ENCODE measurements at regions not wholly inside any gene's neighbourhood (a gene's known extent, or its start where the extent isn't known, plus 50 kb on each side); places are given as distances from the start of the nearest gene placed in this dataset.

DNA sequence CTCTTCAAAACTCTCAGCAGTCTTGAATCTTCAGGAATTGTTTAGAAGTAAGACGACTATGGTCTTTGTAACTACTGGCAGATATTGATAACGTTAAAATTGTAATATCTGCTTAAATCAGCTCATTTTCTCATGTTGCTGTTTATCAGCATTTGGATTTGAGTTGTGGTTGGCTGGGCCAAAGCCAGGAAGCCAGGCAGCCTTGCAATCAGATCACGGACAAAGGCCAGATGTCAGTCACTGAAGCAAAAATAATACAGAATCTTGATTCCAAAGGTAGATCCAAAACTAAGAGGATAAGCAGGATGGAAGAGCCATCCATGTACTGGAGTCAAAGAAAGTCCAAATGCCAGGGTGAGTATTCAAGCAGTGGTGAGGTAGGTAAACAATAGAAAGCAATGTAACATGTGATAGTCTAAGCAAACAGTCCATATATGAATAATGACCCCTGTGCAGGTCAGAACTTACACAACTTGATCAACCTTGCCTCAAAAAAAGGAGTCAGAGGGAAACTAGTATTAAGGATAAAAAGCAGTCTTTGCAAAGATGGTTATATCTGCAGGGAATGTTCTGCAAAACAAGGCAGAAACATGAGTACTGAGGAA lies 95.8 kb upstream of the RAP1B start:
- ChIA-PET CTCF (no interaction called here), POLR2A (no interaction called here)
- no peak for TF ChIP-seq HDGF (IDR thresholded peaks at IDR 0.05; ENCODE audit: borderline replicate concordance)
- no peak for TF ChIP-seq ELF4 (IDR thresholded peaks at IDR 0.05)
- no peak for TF ChIP-seq NFRKB (IDR thresholded peaks at IDR 0.05)
- TF ChIP-seq FOXK2 (IDR thresholded peaks at IDR 0.05): no peak
- no peak for TF ChIP-seq ZNF384 (IDR thresholded peaks at IDR 0.05)
- no peak for TF ChIP-seq CTBP1 (IDR thresholded peaks at IDR 0.05; ENCODE audit: borderline replicate concordance)
- no peak for TF ChIP-seq LEF1 (IDR thresholded peaks at IDR 0.05; ENCODE audit: borderline replicate concordance)
- no peak for TF ChIP-seq FOXA1 (IDR thresholded peaks at IDR 0.05)
- no peak for TF ChIP-seq L3MBTL2 (conservative IDR thresholded peaks at IDR 0.05)
- TF ChIP-seq SP1 (IDR thresholded peaks at IDR 0.05): no peak
- no peak for TF ChIP-seq ARNT (IDR thresholded peaks at IDR 0.05)
- TF ChIP-seq BHLHE40 (IDR thresholded peaks at IDR 0.05; ENCODE audit: borderline replicate concordance): no peak
- no peak for TF ChIP-seq TARDBP (IDR thresholded peaks at IDR 0.05)
- TF ChIP-seq FOXM1 (IDR thresholded peaks at IDR 0.05; ENCODE audit: borderline replicate concordance): no peak
- no peak for TF ChIP-seq PKNOX1 (IDR thresholded peaks at IDR 0.05)
- no peak for TF ChIP-seq SUZ12 (IDR thresholded peaks at IDR 0.05)
- no peak for DNase-seq (ENCODE audit: extremely low spot score)

DNA sequence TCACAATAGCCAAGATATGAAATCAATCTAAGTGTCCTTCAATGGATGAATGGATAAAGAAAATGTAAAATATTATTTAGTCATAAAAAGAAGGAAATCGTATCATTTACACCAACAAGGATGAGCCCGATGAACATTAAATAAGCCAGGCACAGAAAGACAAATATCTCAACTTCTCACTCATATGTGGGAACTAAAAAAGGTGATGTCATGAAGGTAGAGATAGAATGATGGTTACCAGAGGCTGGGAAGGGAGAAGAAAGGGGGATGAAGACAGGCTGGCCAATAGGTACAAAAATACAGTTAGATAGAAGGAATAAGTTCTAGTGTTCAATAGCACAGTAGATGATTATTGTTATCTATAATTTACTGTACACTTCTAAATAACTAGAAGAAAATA lies 94.9 kb upstream of the RAP1B start:
- CTCF ChIA-PET: no interaction called here
- DNase-seq (ENCODE audit: extremely low spot score): no peak
- no peak for TF ChIP-seq ARNT (IDR thresholded peaks at IDR 0.05)
- no peak for TF ChIP-seq NFRKB (IDR thresholded peaks at IDR 0.05)
- no peak for TF ChIP-seq FOXM1 (IDR thresholded peaks at IDR 0.05; ENCODE audit: borderline replicate concordance)
- no peak for TF ChIP-seq SP1 (IDR thresholded peaks at IDR 0.05)
- TF ChIP-seq L3MBTL2 (conservative IDR thresholded peaks at IDR 0.05): no peak
- TF ChIP-seq ZNF384 (IDR thresholded peaks at IDR 0.05): no peak
- no peak for TF ChIP-seq CTBP1 (IDR thresholded peaks at IDR 0.05; ENCODE audit: borderline replicate concordance)
- no peak for TF ChIP-seq FOXK2 (IDR thresholded peaks at IDR 0.05)
- no peak for TF ChIP-seq PKNOX1 (IDR thresholded peaks at IDR 0.05)
- TF ChIP-seq HDGF (IDR thresholded peaks at IDR 0.05; ENCODE audit: borderline replicate concordance): no peak
- TF ChIP-seq FOXA1 (IDR thresholded peaks at IDR 0.05): no peak
- TF ChIP-seq SUZ12 (IDR thresholded peaks at IDR 0.05): no peak
- no peak for TF ChIP-seq BHLHE40 (IDR thresholded peaks at IDR 0.05; ENCODE audit: borderline replicate concordance)
- no peak for TF ChIP-seq TARDBP (IDR thresholded peaks at IDR 0.05)
- no peak for TF ChIP-seq ELF4 (IDR thresholded peaks at IDR 0.05)
- no peak for TF ChIP-seq LEF1 (IDR thresholded peaks at IDR 0.05; ENCODE audit: borderline replicate concordance)
- POLR2A ChIA-PET: no interaction called here

- no peak for DNase-seq (ENCODE audit: extremely low spot score)
- POLR2A ChIA-PET: no interaction called here
These were observed 89.3 kb upstream of the RAP1B start for GRCh38 chr12:68521321-68521839.

GRCh38 chr12:68521848-68522502 lies 88.7 kb upstream of the RAP1B start:
- no peak for DNase-seq (ENCODE audit: extremely low spot score)
- TF ChIP-seq LEF1 (IDR thresholded peaks at IDR 0.05; ENCODE audit: borderline replicate concordance): no peak
- TF ChIP-seq L3MBTL2 (conservative IDR thresholded peaks at IDR 0.05): no peak
- no peak for TF ChIP-seq NFRKB (IDR thresholded peaks at IDR 0.05)
- TF ChIP-seq ARNT (IDR thresholded peaks at IDR 0.05): no peak
- TF ChIP-seq ZNF384 (IDR thresholded peaks at IDR 0.05): no peak
- TF ChIP-seq FOXK2 (IDR thresholded peaks at IDR 0.05): no peak
- no peak for TF ChIP-seq TARDBP (IDR thresholded peaks at IDR 0.05)
- no peak for TF ChIP-seq SP1 (IDR thresholded peaks at IDR 0.05)
- no peak for TF ChIP-seq BHLHE40 (IDR thresholded peaks at IDR 0.05; ENCODE audit: borderline replicate concordance)
- TF ChIP-seq SUZ12 (IDR thresholded peaks at IDR 0.05): no peak
- no peak for TF ChIP-seq FOXA1 (IDR thresholded peaks at IDR 0.05)
- no peak for TF ChIP-seq ELF4 (IDR thresholded peaks at IDR 0.05)
- no peak for TF ChIP-seq CTBP1 (IDR thresholded peaks at IDR 0.05; ENCODE audit: borderline replicate concordance)
- TF ChIP-seq PKNOX1 (IDR thresholded peaks at IDR 0.05): no peak
- no peak for TF ChIP-seq HDGF (IDR thresholded peaks at IDR 0.05; ENCODE audit: borderline replicate concordance)
- TF ChIP-seq FOXM1 (IDR thresholded peaks at IDR 0.05; ENCODE audit: borderline replicate concordance): no peak
- POLR2A ChIA-PET: no interaction called here
- CTCF ChIA-PET: interaction anchor here (1.0 kb wide), 1 partner anchor 1166 kb away, joined by 4 read pairs; no protein-coding TSS in a partner anchor

More at GRCh38 chr12:68521321-68521839, 89.3 kb upstream of the RAP1B start:
- TF ChIP-seq FOXK2 (IDR thresholded peaks at IDR 0.05): no peak
- CTCF ChIA-PET: interaction anchor here (1.0 kb wide), 1 partner anchor 1165 kb away, joined by 4 read pairs; no protein-coding TSS in a partner anchor

- CTCF ChIA-PET: no interaction called here
- no peak for DNase-seq (ENCODE audit: extremely low spot score)
- POLR2A ChIA-PET: no interaction called here
- no peak for TF ChIP-seq FOXK2 (IDR thresholded peaks at IDR 0.05)
- no peak for TF ChIP-seq ZNF384 (IDR thresholded peaks at IDR 0.05)
- no peak for TF ChIP-seq FOXA1 (IDR thresholded peaks at IDR 0.05)
- no peak for TF ChIP-seq PKNOX1 (IDR thresholded peaks at IDR 0.05)
- TF ChIP-seq SP1 (IDR thresholded peaks at IDR 0.05): no peak
- TF ChIP-seq L3MBTL2 (conservative IDR thresholded peaks at IDR 0.05): no peak
- TF ChIP-seq ARNT (IDR thresholded peaks at IDR 0.05): no peak
- TF ChIP-seq NFRKB (IDR thresholded peaks at IDR 0.05): no peak
- TF ChIP-seq BHLHE40 (IDR thresholded peaks at IDR 0.05; ENCODE audit: borderline replicate concordance): no peak
- no peak for TF ChIP-seq TARDBP (IDR thresholded peaks at IDR 0.05)
- no peak for TF ChIP-seq SUZ12 (IDR thresholded peaks at IDR 0.05)
- TF ChIP-seq HDGF (IDR thresholded peaks at IDR 0.05; ENCODE audit: borderline replicate concordance): no peak
These were observed 81.2 kb upstream of the RAP1B start for GRCh38 chr12:68529466-68529865.
